MV-4-11 (cell line): ENCODE measurements at regions not wholly inside any gene's neighbourhood (a gene's known extent, or its start where the extent isn't known, plus 50 kb on each side); places are given as distances from the start of the nearest gene placed in this dataset.

Experiments used
- DNase-seq: peaks from one replicate; lab custom pipeline; 2025; lab: John Stamatoyannopoulos, UW

DNA sequence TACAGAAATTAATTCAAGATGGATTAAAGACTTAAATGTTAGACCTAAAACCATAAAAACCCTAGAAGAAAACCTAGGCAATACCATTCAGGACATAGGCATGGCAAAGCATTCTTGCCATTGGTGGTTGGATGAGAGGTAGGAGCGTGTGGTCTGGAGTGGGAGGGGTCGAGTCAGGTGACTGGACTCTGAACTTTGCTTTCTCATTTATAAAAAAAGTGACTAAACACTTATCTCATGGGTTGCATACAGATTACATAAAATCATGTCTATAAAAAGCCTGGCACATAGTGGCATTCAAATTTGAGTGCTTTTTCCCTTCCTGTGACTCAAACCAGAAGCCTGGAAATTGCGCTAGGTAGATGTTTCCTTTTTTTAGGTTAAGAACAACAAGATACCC, 159.7 kb upstream of the SHISA6 start:
- DNase-seq: no peak

DNA sequence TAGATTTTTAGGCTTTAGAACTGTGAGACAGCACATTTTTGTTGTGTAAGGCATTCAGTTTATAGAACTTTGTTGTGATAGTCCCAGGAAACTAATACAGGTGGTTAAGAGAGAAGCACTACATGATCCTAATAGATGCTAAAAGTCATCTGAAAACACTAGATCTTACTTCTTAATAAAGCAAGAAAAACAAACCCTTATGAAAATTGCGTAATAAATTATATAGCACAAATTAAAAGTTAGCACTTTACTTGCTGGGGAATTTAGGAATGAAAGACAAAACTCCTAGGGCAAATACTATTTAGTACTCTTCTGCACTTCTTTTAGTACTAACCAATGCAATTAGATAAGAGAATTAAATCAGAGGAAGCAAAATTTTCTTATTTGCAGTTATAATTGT, 163.3 kb upstream of the SHISA6 start:
- no peak for DNase-seq

DNA sequence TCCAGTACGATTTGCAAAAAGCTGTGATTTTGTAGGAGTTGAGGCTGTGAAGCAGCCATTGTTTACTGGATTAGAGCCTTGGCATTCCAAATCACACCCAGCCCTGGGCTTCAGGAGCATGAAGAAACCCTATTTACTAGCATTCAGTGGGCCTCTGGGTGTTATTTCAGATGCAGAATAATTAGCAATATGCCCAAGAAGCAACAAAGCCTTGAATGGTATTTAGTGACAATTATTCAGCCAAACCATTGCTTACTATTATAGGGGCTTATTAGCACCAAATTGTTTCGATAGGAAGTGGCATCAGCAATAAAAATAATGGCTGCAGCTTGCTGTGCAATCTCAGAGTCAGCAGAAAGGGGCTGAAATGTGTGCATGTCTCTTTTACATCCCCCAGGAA, 166.6 kb upstream of the SHISA6 start:
- no peak for DNase-seq

DNA sequence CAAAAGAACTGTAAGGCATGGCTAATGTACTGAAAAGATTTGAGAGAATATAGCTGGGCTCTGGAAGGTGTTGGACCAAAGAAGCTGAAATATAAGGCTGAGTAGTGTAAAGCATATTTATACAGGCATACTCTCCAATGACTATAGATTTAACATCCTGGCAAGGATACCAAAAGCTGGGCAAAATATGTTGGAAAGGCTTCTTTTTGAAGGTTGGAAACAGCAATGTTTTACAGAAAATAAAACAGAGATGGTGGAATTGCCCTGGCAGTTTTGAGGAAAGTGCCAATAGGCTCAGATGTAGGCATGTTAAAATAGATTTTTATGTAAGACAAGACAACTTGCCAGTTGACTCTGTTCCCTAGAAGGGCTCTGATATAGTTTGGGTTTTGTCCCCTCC, 184.1 kb upstream of the SHISA6 start:
- no peak for DNase-seq

GRCh38 chr17:11053846-11054245, 187.2 kb upstream of the SHISA6 start:
- no peak for DNase-seq

DNA sequence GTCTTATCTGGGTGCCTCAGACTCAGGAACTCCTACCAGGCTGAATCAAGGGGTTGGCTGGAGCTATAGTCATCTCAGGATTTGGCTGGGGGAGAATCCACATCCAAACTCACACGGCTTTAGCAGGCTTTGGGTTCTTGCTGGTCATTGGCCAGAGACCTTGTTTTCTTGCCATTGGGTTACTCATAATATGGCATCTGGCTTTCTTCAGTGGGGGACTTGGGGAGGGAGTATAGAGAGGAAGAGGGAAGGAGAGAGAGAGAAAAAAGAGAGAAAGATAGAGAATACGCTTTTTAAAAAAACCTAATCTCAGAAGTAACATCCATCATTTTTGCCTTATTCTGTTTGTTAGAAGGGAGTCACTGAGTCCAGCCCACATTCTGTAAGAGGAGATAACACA, 191.5 kb upstream of the SHISA6 start:
- no peak for DNase-seq

DNA sequence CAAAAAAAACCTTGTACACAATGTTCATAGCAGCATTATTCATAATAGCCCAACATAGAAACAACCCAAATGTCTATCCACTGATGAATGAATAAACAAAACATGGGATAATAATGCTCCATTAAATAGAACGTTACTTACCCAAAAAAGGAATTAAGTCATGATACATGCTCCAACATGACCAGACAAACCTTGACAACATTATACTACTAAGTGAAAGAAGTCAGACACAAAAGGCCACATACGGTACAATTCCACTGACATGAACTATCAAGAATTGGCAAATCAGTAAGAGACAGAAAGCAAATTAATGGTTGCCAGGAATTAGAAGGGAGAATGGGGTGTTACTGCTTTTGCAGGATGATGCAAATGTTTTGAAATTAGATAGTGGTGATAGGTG, 193.8 kb upstream of the SHISA6 start:
- no peak for DNase-seq

- no peak for DNase-seq
Observed at GRCh38 chr17:11039342-11039741, 201.5 kb upstream of the PIRT start.

- no peak for DNase-seq
Observed at GRCh38 chr17:11035681-11036080, 197.8 kb upstream of the PIRT start.

GRCh38 chr17:11031787-11032186, 193.9 kb upstream of the PIRT start:
- no peak for DNase-seq

GRCh38 chr17:11029791-11030190, 191.9 kb upstream of the PIRT start:
- no peak for DNase-seq

DNA sequence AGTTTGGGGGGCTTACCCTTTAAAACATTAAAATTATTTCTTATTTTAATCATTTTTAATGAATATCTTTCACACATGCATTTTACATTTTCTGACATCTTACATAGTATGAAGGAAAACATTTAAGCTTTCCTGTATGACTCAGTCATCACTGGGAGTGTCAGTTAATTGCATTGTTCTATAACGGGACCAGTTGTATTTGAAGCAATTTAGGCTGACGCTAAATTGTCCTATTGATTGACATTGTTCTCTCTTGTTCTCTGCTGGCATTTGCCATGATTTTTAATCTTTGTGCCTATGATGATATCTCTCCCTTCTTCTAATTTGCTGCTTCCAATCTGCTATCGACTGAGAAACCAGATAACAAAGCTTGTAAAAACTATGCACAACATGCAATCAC, 190.5 kb upstream of the PIRT start:
- DNase-seq: no peak

DNA sequence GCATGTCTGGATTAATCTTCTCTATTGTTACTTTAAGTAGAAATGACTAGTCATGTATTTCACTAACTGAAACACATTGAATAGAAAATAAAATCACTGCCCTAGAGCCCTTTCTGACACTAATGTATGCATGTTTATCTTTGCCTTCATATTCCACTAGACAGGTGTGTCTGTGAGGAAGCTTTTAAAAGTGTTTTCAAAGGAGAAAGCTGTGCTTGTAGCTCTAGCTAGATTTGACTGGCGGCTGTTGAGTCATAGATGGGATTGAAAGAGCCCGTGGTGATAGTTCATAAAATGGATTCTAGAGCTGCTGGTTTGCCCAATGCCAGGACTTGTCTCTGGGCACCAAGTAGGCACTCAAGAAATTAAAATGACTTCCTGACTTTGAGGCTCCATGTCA, 189.0 kb upstream of the PIRT start:
- DNase-seq: no peak

DNA sequence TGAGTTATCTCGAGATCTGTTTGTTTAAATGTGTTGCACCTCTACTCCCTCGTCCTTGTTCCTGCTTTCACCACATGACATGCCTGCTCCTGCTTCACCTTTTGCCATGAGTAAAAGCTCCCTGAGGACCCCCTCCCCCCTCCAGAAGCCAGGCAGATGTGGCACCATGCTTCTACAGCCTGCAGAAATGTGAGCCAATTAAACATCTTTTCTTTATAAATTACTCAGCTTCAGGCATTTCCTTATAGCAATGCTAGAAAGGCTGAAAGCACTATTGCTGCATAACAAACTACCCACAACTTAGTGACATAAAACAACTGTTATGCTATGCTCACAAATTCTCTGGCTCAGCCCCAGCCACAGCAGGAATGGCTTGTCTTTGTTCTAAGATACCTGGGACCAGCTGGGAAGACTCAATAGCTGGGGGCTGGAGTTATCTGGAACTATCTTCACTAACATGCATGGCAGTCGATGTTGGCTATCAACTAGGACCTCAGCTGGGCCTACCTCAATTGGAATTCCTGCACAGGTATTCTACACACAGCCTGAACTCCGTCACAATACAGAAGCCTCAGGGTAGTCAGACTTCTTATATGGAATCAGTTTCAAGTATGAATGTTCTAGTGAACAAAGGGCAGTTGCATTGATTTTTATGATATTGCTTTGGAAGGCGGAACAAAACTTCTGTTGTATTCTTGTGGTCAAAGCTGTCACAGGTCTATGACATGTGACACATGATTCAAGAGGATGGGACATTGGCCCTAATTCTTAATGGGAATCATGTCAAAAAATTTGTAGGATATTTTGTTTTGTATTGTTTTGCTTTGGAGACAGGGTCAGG, 186.0 kb upstream of the PIRT start:
- DNase-seq: no peak

GRCh38 chr17:11006530-11006929, 168.6 kb upstream of the PIRT start:
- no peak for DNase-seq

DNA sequence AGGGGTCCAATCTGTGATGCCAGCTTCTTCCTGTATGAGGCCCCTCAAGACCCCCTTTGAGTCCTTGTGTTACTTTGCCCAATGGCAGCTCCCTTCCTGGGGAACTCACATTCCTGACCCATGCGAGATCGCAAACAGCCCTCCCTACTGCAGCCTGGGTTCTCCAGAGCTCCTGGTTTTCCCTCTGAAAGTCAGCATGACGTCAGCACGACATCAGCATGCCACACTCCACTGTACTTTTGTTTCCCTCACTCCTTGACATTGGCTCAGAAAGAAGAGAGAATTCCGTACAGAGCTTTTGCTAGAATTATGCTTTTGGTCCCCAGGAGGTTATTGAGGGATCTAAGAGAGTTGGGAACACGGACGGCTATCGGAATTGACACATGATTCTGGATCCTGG, 168.1 kb upstream of the PIRT start:
- DNase-seq: no peak

GRCh38 chr17:11002417-11002816, 164.5 kb upstream of the PIRT start:
- no peak for DNase-seq

- DNase-seq: no peak
Observed at GRCh38 chr17:11001651-11002050, 163.8 kb upstream of the PIRT start.

GRCh38 chr17:10999484-10999883, 161.6 kb upstream of the PIRT start:
- no peak for DNase-seq

DNA sequence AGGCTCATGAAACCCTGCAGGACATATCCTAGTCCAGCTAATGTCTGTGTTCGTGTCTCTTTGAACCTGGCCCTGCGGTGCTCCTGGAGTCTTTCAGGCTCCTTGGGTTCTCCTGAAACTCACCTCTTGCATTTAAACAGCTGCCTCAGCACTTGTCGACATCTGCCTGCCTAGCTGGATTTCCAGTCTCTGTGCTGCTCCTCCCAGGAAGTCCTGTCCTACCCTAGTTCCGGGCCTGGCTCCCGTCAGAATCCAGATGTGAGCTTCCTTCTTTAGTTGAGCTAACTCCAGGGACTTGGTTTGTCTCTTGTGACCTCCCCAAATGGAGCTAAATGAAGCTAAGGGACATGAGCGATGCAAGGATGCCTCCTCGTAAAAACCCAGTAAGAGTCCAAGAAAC, 155.2 kb upstream of the PIRT start:
- no peak for DNase-seq

GRCh38 chr17:10992106-10992880, 154.4 kb upstream of the PIRT start:
- no peak for DNase-seq

- DNase-seq: no peak
Observed at GRCh38 chr17:10987786-10988185, 149.9 kb upstream of the PIRT start.

- DNase-seq: no peak
Observed at GRCh38 chr17:10984220-10984619, 146.3 kb upstream of the PIRT start.

DNA sequence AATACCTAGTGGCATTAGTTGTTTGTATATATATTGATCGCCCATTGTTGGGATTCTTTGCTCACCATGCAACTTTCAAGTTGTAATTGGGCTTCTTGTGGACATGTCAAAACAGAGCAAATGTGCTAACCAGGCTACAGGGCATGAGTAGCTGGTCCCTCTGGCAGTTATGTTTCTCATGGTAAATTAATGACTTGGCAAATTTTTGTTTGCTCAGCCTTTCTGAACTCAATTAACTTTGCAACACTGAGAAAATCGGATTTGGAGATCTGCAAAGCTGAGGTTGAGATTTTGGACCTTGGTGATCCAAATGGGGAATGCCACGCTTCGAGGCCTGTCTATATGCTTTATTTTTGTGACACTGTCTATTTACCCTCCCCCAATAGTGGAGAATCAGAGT, 138.5 kb upstream of the PIRT start:
- DNase-seq: no peak
